ENCODE measurements at regions not wholly inside any gene's neighbourhood (a gene's known extent, or its start where the extent isn't known, plus 50 kb on each side); places are given as distances from the start of the nearest gene placed in this dataset.

GRCh38 chr5:62812621-62813255 is 234.1 kb downstream of the LRRC70 start:
- no peak for TF ChIP-seq NFXL1 (CRISPR knock-in tag; IDR thresholded peaks at IDR 0.05)
- TF ChIP-seq HDAC6 (IDR thresholded peaks at IDR 0.05; ENCODE audit: low read depth, low read length): no peak
- TF ChIP-seq CTCF (IDR thresholded peaks at IDR 0.05 in 2 of 3, conservative IDR thresholded peaks at IDR 0.05 in 1 of 3; ENCODE audit: insufficient read depth in 2 of 3, low read depth in 1 of 3, low read length in 3 of 3): no peak
- TF ChIP-seq NFATC3 (IDR thresholded peaks at IDR 0.05): no peak
- no peak for TF ChIP-seq ZBTB33 (CRISPR knock-in tag; IDR thresholded peaks at IDR 0.05)
- TF ChIP-seq PHF20 (IDR thresholded peaks at IDR 0.05; ENCODE audit: partially characterized antibody): no peak
- TF ChIP-seq BRF1 (IDR thresholded peaks at IDR 0.05; ENCODE audit: borderline replicate concordance, extremely low read depth, insufficient read length): no peak

All from K562 (cell line).